Nephron (organoid): ENCODE measurements at regions not wholly inside any gene's neighbourhood (a gene's known extent, or its start where the extent isn't known, plus 50 kb on each side); places are given as distances from the start of the nearest gene placed in this dataset.

Source experiments
- H3K27ac Mint-ChIP-seq, 3 experiments: 2 replicates each; pipeline ENCODE4 v1.8.0; 2020; ENCODE audit warnings: mixed read lengths in 3 of 3, mild to moderate bottlenecking in 2 of 3, moderate library complexity in 1 of 3
- H3K27me3 Mint-ChIP-seq: 2 replicates; pipeline ENCODE4 v1.8.0; 2021; ENCODE audit warnings: low read depth, mild to moderate bottlenecking, moderate library complexity, mixed read lengths
- H3K36me3 Mint-ChIP-seq: 2 replicates; pipeline ENCODE4 v1.8.0; 2020; ENCODE audit warnings: low read depth, mixed read lengths
- H3K4me1 Mint-ChIP-seq: 2 replicates; pipeline ENCODE4 v1.8.0; 2020; ENCODE audit warnings: mixed read lengths
- H3K4me3 Mint-ChIP-seq, 3 experiments: 2 replicates each; pipeline ENCODE4 v1.8.0; 2020; ENCODE audit warnings: mild to moderate bottlenecking in 3 of 3, mixed read lengths in 3 of 3, moderate library complexity in 2 of 3
- H3K9me3 Mint-ChIP-seq: 2 replicates; pipeline ENCODE4 v1.8.0; 2020; ENCODE audit warnings: mixed read lengths
- TF ChIP-seq, protein P1 (sequence below), 3 experiments: fragments of 200-600 bp; sonication (generic); IDR thresholded peaks; one replicate each; pipeline ENCODE4 v1.5.0; 2021; ENCODE audit warnings: antibody characterized with exemption in 3 of 3; ENCODE audit not compliant: unreplicated experiment in 3 of 3

DNA sequence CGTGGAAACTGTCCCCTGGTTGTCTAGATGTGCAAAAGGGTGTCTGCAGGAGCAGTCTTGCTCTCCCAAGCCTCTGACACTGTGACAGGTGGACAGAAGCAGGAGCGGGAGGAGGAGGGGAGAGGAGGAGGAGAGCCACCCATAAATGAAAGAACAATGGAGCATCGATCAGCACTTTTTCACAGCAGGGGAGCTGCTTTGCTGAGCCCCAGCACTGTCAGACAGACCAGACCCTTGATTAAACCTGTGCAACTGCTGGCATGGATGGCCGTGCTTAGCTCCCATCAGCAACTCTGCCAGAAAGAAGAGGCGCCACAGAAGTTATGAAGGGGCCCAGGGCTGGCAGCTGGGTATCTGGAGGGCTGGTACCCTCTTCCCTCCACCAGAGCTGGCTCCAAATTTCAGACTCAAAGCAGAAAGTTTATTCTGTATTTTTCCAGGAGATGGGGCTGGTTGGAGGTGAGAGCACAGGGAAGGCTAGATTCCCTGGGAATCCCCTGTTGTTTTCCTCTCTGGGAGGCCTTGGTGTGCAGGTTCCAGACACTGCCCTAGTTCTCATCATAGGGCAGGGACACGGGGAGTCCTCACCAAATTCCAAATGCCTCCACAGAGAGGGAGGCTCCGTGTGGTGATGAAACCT, 1192.2 kb downstream of the UQCRFS1 start:
- H3K9me3 Mint-ChIP-seq = no peaks in the 10 kb centered on the region
- H3K27ac Mint-ChIP-seq = no peak overlapping the region
- peaks cover 6% of the 10 kb centered on the region for H3K4me1 Mint-ChIP-seq
- H3K36me3 Mint-ChIP-seq = no peaks in the 10 kb centered on the region
- no peak overlapping the region for H3K4me3 Mint-ChIP-seq
- TF ChIP-seq, protein P1, sequence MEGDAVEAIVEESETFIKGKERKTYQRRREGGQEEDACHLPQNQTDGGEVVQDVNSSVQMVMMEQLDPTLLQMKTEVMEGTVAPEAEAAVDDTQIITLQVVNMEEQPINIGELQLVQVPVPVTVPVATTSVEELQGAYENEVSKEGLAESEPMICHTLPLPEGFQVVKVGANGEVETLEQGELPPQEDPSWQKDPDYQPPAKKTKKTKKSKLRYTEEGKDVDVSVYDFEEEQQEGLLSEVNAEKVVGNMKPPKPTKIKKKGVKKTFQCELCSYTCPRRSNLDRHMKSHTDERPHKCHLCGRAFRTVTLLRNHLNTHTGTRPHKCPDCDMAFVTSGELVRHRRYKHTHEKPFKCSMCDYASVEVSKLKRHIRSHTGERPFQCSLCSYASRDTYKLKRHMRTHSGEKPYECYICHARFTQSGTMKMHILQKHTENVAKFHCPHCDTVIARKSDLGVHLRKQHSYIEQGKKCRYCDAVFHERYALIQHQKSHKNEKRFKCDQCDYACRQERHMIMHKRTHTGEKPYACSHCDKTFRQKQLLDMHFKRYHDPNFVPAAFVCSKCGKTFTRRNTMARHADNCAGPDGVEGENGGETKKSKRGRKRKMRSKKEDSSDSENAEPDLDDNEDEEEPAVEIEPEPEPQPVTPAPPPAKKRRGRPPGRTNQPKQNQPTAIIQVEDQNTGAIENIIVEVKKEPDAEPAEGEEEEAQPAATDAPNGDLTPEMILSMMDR (IDR thresholded peaks at IDR 0.05; ENCODE audit: unreplicated experiment in 3 of 3) = no peak
- H3K27me3 Mint-ChIP-seq = peaks cover 16% of the 10 kb centered on the region

DNA sequence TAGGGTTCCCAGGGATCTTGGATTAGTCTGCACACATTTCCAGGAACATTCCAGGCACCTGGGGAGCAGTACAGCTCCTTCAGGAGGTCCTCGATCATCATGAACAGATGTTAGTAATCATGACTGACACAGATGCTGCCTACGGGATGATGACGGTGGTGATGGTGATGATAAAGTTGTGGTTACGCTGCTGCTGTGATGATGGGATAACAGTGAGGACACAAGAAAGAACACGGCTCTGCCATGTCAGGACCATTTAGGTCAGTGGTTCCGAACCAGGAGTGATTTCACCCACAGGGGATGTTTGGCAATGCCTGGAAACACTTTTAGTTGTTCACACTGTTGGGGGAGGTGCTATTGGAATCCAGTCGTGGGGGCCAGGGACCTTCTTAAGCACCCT, 1193.0 kb downstream of the UQCRFS1 start:
- Mint-ChIP-seq H3K4me1 (peaks cover 6% of the 10 kb centered on the region), H3K27me3 (peaks cover 17% of the 10 kb centered on the region), H3K4me3 (no peak overlapping the region), H3K27ac (no peak overlapping the region), H3K9me3 (no peaks in the 10 kb centered on the region), H3K36me3 (no peaks in the 10 kb centered on the region)
- TF ChIP-seq, protein P1 (IDR thresholded peaks at IDR 0.05; ENCODE audit: unreplicated experiment in 3 of 3) = no peak

DNA sequence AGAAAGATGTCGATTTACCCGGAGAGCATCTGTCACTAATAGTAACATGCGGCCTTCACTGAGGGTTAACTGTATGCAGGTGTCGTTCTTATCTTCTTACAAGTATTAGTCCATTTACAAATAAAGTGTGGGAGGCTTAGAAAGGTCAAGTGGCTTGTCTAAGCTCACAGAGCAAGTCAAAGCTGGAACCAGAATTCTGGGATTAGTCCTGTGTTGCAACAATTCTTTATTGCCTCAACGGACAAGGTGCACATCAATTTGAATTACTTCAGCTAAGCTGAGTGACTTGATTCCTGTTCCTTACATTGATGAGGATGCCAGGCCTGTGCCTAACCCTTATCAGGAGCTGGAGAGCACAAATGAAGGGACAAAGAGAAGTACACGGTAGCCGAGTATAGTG, 1193.6 kb downstream of the UQCRFS1 start:
- H3K27ac Mint-ChIP-seq = no peak overlapping the region
- TF ChIP-seq, protein P1 (IDR thresholded peaks at IDR 0.05; ENCODE audit: unreplicated experiment in 3 of 3) = no peak
- no peaks in the 10 kb centered on the region for H3K36me3 Mint-ChIP-seq
- no peak overlapping the region for H3K4me3 Mint-ChIP-seq
- H3K4me1 Mint-ChIP-seq = peaks cover 6% of the 10 kb centered on the region
- H3K27me3 Mint-ChIP-seq = peaks cover 17% of the 10 kb centered on the region
- H3K9me3 Mint-ChIP-seq = no peaks in the 10 kb centered on the region

DNA sequence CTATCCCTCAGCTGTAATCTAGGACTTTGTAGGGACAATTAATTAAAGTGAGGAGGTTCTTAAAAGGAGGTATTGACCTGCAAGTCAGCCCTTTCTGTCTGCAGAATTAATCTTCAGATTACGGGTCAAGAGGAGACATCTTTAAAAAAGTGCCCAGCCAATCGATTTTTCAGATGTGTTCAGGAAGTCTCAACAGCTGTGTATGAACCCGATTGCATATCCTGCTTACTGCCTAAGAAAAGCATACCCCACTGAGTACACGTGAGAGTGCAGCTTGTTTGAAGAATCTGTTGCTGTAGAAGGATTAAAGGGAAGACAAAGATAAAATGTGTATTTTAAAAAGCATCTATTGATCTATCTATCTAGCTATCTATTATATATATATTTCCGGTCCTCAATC, 1194.5 kb downstream of the UQCRFS1 start:
- Mint-ChIP-seq H3K36me3 (no peaks in the 10 kb centered on the region), H3K9me3 (no peaks in the 10 kb centered on the region), H3K4me3 (no peak overlapping the region), H3K4me1 (peaks cover 6% of the 10 kb centered on the region), H3K27ac (no peak overlapping the region), H3K27me3 (peaks cover 17% of the 10 kb centered on the region)
- TF ChIP-seq, protein P1 (IDR thresholded peaks at IDR 0.05; ENCODE audit: unreplicated experiment in 3 of 3) = no peak

DNA sequence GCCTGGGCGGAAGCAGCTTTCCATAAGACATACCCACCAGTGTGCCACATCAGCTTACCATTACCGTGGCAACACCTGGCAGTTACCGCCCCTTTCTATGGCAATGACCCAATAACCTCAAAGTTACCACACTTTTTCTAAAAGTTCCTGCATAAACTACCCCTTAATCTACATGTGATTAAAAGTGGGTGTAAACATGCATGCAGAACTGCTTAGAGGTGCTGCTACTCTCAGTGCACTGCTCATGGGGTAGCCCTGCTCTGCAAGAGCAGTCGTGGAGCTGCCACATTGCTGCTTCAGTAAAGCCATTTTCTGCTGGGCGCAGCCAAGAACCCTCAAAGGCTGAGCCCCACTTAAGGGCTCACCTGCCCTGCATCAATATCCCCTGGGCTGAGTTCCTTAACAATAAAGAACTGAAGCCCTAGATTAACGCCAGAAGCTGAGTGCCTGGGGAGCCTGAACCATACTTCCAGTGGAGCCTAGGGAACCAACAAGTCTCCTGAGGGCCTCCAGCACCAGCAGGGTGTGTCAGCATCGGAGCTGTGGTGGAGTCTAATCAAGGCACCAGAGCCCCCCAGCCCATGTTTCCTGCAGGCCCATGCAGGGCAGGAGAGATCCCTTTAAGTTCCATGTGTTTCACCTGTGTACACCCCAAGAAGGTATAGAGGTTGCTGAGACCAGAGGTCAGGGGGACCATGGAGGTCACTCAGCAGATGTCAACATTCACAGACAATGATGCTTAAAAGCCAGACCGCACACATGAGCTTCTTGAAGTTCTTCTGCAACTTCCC, 1198.1 kb downstream of the UQCRFS1 start:
- Mint-ChIP-seq H3K36me3 (no peaks in the 10 kb centered on the region), H3K27me3 (peaks cover 12% of the 10 kb centered on the region), H3K4me3 (no peak overlapping the region), H3K4me1 (peaks cover 4% of the 10 kb centered on the region), H3K27ac (no peak overlapping the region), H3K9me3 (no peaks in the 10 kb centered on the region)
- TF ChIP-seq, protein P1 (IDR thresholded peaks at IDR 0.05; ENCODE audit: unreplicated experiment in 3 of 3) = no peak
